ENCODE measurements at regions not wholly inside any gene's neighbourhood (a gene's known extent, or its start where the extent isn't known, plus 50 kb on each side); places are given as distances from the start of the nearest gene placed in this dataset.

DNA sequence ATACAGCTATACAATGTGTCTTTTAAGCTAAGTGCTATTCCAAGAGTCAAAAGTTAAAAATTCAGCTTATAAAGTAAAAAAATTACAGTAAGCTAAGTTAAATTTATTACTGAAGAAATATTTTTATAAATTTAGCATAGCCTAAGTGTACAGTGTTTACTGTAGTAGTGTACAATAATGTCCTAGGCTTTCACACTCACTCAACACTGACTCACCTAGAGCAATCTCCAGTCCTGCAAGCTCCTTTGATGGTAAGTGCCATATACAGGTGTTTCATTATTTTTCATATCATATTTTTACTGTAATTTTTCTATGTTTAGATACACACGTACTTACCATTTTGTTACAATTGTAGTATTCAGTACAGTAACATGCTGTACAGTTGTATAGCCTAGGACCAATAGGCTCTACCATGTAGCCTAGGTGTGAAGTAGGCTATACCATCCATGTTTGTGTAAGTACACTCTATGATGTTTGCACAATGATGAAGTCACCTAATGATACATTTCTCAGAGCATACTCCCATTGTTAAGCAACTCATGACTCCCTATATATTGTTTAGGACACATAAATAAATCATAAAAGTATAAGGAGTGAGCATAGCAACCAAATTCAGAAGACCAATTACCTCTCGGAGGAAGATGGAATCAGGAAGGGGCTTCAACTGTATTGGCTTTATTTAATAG lies 165.1 kb upstream of the SLC30A5 start:
- Histone ChIP-seq H3K27ac (no peak overlapping the region), H3K36me3 (no peaks in the 10 kb centered on the region), H3K9me3 (no peaks in the 10 kb centered on the region), H3K4me3 (no peak overlapping the region), H3K27me3 (no peaks in the 10 kb centered on the region), H3K4me1 (no peaks in the 10 kb centered on the region)
- DNase-seq: no peak
- in situ Hi-C loops (cut with MboI; ENCODE audit: low pct_ligation_motif_present in 1 of 4, low pct_unique_long_range_greater_than_20kb in 1 of 4, low sequenced_read_pairs in 3 of 4) (no loop called here), intact Hi-C loops (cut with DNase I; ENCODE audit: low total_unique reads) (no loop called here)
- 69 to 77% methylated on average over 2 of the region's 2 CpGs for WGBS, 2 donors (ENCODE audit: low coverage in 1 of 2)
- TF ChIP-seq POLR2AphosphoS5 (IDR thresholded peaks at IDR 0.05): peak in 1 of 3 donors; percentile 6
- TF ChIP-seq, protein P1, sequence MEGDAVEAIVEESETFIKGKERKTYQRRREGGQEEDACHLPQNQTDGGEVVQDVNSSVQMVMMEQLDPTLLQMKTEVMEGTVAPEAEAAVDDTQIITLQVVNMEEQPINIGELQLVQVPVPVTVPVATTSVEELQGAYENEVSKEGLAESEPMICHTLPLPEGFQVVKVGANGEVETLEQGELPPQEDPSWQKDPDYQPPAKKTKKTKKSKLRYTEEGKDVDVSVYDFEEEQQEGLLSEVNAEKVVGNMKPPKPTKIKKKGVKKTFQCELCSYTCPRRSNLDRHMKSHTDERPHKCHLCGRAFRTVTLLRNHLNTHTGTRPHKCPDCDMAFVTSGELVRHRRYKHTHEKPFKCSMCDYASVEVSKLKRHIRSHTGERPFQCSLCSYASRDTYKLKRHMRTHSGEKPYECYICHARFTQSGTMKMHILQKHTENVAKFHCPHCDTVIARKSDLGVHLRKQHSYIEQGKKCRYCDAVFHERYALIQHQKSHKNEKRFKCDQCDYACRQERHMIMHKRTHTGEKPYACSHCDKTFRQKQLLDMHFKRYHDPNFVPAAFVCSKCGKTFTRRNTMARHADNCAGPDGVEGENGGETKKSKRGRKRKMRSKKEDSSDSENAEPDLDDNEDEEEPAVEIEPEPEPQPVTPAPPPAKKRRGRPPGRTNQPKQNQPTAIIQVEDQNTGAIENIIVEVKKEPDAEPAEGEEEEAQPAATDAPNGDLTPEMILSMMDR (IDR thresholded peaks at IDR 0.05): no peak

DNA sequence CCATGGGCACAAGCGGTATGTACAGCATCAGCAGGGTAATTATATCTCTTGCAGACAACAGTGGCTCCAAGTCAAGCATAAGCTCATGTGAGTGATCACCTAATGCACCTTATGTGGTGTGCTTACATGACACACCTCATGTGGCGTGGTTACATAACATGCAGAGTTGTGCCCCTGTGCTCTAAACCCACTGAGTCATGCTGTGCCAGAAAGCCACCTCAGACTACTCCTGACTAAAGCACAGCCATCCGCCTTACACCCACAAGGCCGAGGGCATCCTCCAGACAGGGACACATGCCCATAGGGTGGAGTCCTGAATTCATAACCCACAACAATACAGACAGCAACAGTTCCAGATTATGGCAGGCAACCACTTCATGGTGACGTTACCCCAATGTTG lies 163.7 kb upstream of the SLC30A5 start:
- DNase-seq: no peak
- in situ Hi-C loops (cut with MboI; ENCODE audit: low pct_ligation_motif_present in 1 of 4, low pct_unique_long_range_greater_than_20kb in 1 of 4, low sequenced_read_pairs in 3 of 4) (no loop called here), intact Hi-C loops (cut with DNase I; ENCODE audit: low total_unique reads) (no loop called here)
- Histone ChIP-seq H3K36me3 (no peaks in the 10 kb centered on the region), H3K27me3 (no peaks in the 10 kb centered on the region), H3K4me3 (no peak overlapping the region), H3K27ac (no peak overlapping the region), H3K4me1 (no peaks in the 10 kb centered on the region), H3K9me3 (no peaks in the 10 kb centered on the region)
- TF ChIP-seq POLR2AphosphoS5 (IDR thresholded peaks at IDR 0.05): no peak
- TF ChIP-seq, protein P1 (IDR thresholded peaks at IDR 0.05): no peak
- no peak for TF ChIP-seq POLR2A (IDR thresholded peaks at IDR 0.05)
- TF ChIP-seq EP300 (IDR thresholded peaks at IDR 0.05; ENCODE audit: low read depth): no peak
- WGBS, 2 donors (ENCODE audit: low coverage in 1 of 2): 88 to 96% methylated on average over 3 to 5 of the region's 5 CpGs

DNA sequence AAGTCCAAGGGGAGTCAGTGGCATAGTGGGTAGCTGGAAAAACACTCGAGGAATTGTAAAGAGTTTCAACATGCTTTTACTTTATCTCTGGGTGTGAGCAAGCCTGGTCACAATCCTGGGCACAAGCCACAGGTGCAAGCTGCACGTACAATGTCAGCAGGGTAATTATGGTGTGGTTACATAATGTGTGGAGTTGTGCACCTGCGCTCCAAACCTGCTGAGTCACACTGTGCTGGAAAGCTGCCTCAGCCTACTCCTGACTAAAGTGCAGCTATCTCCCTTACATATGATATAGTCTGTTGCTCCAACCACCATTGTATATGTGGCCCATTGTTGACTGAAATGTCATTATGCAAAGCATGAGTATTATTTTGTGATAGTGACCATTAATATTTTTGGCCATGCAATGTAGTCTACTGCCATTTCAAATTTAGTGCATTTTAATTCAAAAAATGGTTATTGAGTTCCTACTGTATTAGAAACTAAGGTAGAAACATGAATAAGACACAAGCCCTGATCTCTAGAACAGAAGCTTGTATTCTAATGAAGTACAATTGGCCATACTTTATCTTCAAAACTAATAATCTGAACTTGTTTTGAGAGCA lies 160.9 kb upstream of the SLC30A5 start:
- no peaks in the 10 kb centered on the region for H3K36me3 ChIP-seq
- H3K4me1 ChIP-seq: no peaks in the 10 kb centered on the region
- H3K27me3 ChIP-seq: no peaks in the 10 kb centered on the region
- TF ChIP-seq POLR2A (IDR thresholded peaks at IDR 0.05) (no peak), POLR2AphosphoS5 (IDR thresholded peaks at IDR 0.05) (no peak), EP300 (IDR thresholded peaks at IDR 0.05; ENCODE audit: low read depth) (no peak)
- TF ChIP-seq, protein P1 (IDR thresholded peaks at IDR 0.05): no peak
- no peak for DNase-seq
- no peak overlapping the region for H3K27ac ChIP-seq
- intact Hi-C loops (cut with DNase I; ENCODE audit: low total_unique reads): no loop called here
- H3K9me3 ChIP-seq: no peaks in the 10 kb centered on the region
- no peak overlapping the region for H3K4me3 ChIP-seq
- 77 to 80% methylated on average over 2 to 3 of the region's 3 CpGs for WGBS, 2 donors (ENCODE audit: low coverage in 1 of 2)
- in situ Hi-C loops (cut with MboI; ENCODE audit: low pct_ligation_motif_present in 1 of 4, low pct_unique_long_range_greater_than_20kb in 1 of 4, low sequenced_read_pairs in 3 of 4): no loop called here

DNA sequence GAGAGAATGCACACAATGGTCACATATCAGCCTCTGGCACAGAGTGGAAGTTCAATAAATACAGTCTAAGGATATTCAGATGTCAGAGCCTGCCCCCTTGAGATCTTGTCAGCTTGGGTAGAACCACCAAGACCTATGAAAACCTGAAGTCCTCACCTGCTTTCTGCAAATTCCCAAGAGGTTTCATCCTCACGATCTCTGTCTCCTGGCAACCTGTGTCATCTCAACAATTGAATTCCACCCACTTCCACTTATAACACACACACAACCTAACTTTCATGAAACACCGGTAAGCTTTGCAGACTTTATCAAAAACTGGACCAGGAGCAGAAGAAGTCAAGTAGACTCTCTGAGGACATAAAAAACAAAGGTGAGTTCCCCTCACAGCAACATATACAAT lies 151.6 kb upstream of the SLC30A5 start:
- no peaks in the 10 kb centered on the region for H3K4me1 ChIP-seq
- TF ChIP-seq POLR2AphosphoS5 (IDR thresholded peaks at IDR 0.05) (no peak), EP300 (IDR thresholded peaks at IDR 0.05; ENCODE audit: low read depth) (no peak), POLR2A (IDR thresholded peaks at IDR 0.05) (no peak)
- TF ChIP-seq, protein P1 (IDR thresholded peaks at IDR 0.05): no peak
- no peak for DNase-seq
- H3K27me3 ChIP-seq: no peaks in the 10 kb centered on the region
- no peaks in the 10 kb centered on the region for H3K9me3 ChIP-seq
- in situ Hi-C loops (cut with MboI; ENCODE audit: low pct_ligation_motif_present in 1 of 4, low pct_unique_long_range_greater_than_20kb in 1 of 4, low sequenced_read_pairs in 3 of 4): no loop called here
- H3K27ac ChIP-seq: no peak overlapping the region
- no peak overlapping the region for H3K4me3 ChIP-seq
- WGBS, 2 donors (ENCODE audit: low coverage in 1 of 2): 63 to 100% methylated on average over 1 to 2 of the region's 2 CpGs
- H3K36me3 ChIP-seq: no peaks in the 10 kb centered on the region
- intact Hi-C loops (cut with DNase I; ENCODE audit: low total_unique reads): no loop called here

Measured in transverse colon (tissue), 4 donors.